HG02759 (cell line): ENCODE measurements at regions not wholly inside any gene's neighbourhood (a gene's known extent, or its start where the extent isn't known, plus 50 kb on each side); places are given as distances from the start of the nearest gene placed in this dataset.
A peak's percentile ranks its signal among the peaks of the same experiment; 100 is the strongest.

Experiments
- ATAC-seq: cut with Tn5 transposase; IDR thresholded peaks from one replicate; pipeline ENCODE4 v1.9.1; 2021; ENCODE audit warnings: mild to moderate bottlenecking, moderate library complexity; ENCODE audit not compliant: unreplicated experiment

DNA sequence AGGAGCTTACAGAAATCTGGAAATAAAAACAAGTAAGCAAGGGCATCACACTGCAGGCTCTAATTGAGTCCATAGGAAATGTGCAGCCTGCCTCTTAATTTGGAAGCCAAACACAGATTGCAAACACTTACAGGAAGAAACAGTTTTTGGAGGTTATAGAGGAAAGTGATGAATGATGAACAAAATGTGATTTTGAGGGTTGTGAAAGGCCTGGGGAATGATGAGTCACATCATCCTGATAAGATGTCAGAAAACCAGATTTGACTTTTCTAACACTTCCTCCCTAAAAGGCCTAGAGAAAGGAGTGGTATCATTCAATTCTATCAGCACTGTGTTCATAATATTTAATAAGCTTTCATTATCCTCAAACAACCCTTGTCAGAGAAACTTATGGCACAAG is 96.6 kb upstream of the POU2AF2 start:
- ATAC-seq = no peak

DNA sequence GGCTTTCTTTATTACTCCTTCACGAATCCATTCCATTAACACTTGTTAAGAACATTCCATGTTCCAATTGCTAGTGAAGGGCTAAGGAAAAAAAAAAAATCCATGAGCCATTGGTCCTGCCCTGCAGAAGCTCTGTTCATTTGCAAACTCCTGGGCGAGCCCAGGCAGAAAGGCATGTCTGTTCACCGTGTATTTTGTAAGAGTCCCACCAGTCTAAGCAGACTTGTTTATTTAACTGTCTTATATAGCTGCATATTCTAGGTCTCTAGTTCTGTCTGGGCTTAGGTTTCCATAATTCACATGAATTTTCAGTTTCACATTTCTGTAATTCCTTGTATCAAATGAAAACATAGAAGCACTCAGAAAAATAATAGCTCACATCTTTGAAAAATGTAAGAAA is 97.4 kb upstream of the POU2AF2 start:
- no peak for ATAC-seq

DNA sequence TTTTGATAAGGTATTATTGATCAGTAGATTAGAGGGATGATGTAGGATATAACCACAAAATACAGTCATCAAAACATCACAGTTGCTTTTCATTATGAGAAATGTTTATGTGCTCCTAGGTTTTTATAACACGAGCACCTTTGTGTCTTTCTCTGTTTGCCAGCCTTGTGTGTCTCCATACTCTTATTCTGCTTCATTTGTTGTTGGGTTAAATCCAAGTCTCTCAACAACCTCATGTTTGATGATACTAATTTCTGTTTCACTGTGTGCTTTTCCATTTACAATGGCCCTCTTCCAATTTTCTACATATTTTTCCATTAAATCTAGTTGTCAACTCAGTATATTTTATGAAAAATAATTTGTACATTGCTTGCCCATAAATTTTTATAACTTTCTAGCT is 107.7 kb upstream of the POU2AF2 start:
- no peak for ATAC-seq

DNA sequence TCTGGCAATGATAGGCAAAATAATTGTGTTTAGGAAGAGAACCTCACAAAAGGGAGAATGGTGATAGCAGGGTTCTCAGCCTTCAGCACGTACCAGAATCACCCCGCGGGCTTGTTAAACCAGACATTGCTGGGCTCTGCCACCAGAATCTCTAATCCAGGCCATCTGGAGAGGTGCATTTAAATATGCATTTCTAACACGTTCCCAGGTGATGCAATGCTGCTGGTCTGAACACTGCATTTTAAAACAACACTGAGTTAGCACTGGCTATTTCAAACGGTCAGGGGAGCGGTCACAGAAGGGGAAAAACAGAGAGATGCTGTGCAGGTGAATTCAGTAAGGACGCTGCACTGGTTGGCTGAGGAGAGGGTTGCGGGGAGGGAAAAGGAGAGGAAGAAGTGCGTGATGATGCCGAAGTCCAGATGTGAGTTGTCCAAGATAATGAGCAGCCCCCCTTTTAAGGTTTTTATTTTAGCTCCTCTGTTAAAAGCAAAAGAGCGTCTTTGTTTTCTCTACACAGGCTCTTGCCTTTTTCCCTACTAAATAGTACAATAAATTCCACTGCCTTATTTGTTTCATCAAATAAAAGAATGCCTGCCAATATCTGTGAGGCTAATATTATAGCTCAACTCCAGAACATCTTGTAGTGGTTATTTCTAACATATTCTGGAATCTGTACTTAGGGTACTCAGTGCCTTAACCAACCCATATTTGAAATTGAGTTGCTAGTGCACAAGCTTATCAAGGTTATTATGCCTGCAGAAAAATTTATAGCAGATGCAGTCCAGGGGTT is 109.6 kb upstream of the POU2AF2 start:
- ATAC-seq = no peak

DNA sequence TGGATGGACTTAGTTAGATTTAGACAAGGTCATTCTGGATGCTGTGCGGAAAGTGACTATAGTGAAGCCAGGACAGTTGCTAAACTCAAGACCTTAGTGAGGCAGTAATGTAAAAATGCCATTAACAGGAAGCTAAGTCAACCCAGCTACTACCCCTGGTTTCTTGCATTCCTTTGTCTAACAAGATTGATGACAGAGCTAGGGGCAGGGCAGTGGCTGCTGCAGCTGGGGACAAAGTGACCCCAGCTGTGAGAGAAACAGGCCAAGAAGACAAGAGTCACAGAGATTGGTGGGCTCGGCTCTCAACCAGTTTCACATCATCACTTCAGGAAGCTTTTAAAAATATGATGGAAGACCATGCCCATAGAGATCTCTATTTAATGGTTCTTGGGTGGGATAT is 110.4 kb upstream of the POU2AF2 start:
- no peak for ATAC-seq

DNA sequence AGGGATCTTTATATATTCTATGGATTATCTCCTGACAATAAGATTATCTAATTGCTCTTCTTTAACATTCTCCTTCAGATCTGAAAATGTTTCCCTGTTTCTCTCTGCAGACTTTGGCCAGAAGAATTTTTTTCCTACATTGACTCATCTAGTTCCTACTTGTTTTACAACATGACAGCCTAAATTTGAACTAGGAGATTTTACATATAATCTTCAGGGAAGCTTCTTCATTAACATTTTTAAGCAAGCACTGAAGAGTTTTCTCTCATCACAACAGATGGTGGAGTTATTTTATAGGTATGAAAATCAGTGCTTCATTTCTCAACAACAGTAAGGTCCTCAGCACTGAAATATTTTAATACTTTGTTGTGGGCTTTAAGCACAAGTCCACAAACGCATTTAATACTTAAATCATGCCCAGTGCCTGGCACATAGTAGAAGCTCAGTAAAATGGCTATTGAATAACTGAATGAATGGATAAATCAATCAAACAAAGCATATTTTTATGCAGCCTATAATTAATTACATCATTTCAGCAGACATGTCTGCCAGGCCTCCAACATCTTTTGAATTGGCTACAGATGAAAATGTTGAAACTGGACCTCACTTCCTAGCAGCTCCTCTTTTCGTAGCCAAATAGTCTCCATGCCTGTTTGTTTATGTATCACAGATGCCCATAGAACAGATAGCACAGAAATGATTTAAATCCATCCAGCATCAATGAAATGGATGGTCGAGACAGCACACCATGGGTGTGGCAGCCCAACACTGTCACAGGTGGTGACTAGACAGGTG is 117.3 kb upstream of the POU2AF2 start:
- no peak for ATAC-seq

DNA sequence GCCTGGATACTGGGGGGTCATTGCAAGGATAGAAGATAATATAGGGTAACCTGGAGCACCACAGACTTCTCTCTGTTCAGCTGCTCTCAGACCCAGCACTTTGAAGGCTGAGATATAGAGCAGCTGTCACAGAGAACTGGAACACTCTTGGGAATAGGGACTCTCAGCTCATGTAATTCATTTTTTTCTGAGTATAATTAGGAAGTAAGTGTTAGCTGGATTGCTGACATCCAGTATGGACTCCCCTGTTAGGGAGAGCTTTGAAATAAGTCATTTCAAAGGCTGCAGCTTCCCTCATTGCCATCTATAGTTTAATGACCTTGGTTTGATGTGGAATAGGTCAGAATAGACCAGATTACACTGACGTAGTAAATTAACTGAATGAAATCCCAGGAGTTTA is 120.8 kb upstream of the POU2AF2 start:
- ATAC-seq = no peak

DNA sequence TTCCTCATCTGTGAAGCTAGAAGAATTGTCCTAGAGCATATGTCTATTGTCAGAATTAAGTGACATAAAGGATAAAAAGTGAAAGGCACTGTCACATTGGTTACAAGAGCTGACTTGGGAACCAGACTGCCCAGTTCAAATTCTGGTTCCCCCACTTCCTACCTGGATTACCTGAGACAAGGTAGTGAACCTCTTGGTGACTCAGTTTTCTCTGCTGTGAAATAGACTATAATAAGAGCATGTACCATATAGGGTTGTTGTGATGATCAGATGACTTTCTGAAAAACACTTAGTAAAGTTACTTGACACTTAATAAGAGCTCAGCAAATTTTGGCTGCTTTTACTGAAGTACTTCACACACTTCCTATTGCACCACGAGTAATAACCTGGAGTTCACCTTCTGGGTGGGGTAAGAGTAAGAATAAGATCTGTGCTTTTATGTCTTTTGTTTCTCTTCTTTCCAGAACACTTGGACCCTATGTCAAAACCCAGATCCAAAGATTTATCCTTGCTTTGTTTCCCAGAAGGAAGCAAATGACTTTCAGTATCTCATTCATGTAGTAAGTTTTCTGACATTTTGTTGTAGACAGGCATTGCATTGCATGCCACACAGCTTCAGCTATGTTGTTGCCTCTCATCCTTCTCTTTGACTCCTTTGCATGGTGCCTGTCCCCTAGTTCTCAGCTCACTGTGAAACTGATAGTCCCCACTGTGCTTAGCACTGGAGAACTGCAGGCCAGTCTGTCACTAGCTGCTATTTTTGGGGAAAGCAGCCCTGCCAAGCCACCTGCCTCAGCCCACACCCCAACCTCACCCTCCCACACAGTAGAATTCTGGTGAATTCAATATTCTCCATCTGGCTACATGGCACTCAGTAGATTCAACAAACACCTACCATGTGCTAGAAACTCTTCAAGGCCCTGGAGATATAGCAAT is 121.8 kb upstream of the POU2AF2 start:
- peak; percentile 84 for ATAC-seq

DNA sequence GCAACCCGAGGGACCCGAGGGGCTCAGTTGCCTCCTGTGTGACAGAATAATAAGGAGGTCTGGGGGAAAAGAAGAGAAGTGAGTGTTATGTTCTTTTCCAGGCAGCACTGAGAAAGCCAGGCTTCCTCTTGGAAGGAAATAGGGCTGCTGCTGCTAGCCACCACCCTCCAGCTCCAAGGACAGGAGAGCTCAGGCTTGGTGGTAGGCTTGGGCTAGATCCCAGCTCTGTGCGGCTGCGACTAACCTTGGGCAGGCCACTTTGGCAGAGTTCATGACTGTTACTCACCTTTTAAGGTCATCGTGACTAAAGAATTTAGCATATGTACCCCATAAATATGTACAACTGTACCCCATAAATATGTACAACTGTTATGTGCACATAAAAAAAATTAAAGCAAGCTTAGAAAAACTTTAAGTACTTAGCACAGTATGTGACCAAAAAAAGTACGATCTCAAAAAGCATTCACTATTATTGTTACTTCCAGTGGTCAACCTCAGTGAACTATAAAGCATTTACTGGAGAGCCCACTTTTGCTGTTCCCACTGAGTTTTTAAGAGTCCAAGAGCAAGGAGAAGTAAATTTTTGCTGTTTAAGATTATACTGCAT is 124.7 kb upstream of the POU2AF2 start:
- no peak for ATAC-seq

DNA sequence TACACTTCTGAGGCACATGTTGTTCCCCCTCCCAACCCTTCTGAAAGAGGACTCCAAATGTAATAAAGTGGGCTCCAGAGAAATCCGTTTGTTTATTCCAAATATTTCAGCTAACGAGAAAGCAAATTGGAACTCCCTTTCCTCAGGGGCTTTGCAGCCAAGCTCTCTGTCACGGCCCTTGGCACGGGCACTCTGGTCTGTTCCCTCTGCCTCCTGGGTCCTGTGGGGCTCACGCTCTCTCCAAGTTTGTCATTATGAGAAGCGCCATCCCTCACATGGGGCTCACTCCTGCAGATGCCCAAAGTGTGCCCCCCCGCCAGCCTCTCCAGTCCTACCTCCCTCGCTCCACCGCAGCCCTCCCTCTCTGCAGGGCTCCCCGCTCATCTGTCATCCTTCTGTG is 125.4 kb upstream of the POU2AF2 start:
- no peak for ATAC-seq

DNA sequence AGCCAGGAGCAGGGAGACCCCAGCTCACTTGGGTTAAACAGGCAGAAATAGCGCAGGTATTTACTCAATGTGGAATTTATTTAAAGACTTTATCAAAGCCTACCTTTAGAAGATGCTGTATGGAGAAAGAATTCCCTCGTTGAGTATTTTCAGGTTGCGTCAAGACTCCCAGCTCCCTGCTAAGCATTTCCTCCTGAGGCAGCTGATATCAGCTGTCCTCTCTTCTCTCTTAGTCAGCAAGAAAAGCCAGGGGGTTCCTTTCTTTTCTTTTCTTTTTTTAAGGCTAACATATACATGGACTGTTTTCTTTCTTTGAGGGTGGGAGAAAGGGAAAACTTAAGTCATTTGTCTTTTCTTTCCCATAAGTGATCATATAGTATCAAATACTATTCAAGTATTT is 125.8 kb upstream of the POU2AF2 start:
- no peak for ATAC-seq

DNA sequence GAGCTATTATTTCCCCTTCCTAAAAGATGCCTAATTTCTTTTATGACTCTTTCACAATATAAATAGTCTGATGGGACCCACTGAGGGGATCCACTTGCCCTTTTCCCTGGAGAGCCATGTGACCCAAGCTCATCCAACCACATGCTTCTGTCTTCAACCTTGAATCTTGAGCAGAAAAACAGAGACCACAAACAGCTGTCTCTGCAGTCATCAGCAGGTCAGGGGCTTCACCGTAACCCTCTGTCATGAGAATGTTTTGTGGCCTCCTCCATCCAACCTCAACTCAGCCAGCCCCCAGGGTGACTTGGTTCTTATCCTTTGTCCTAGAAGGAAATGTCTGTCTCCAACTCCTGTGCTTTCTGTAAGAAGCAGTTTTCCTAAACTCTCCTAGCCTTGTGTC is 129.6 kb upstream of the POU2AF2 start:
- ATAC-seq = peak; percentile 75

DNA sequence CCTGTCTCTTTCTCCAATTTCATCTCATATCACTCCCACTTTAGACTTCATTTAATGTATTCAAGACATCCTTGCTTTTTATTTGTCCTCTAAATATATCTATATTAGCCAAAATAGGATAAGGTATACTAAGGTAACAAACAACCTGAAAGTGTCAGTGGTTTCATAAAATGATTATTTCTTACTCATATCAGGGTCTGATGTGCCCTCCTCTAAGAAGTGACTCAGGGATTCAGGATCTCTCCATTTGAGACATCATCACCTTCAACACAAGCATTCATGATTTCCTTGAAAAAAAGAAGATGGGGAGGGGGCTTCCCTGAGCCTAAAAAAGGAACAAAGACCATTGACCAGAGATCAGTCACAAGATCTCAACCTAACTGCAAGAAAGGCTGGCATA is 131.4 kb upstream of the POU2AF2 start:
- no peak for ATAC-seq

DNA sequence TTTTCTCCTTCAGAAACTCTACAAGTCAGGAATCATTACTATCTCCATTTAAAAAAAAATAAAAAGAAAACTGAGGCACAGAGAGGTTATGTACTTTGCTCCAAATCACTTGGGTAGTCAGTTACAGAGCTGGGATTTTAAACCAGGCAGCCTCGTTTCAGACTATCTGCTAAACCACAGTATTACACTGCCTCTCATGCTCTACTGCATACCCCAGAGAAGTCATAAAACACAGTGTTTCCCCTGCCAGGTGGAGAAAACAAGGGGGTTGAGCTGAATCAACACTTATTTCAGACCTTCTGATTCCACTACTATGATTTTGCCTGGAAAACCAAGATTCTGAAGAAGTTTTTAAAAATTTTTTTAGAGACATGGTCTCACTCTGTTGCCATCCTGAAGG is 132.9 kb upstream of the POU2AF2 start:
- no peak for ATAC-seq

DNA sequence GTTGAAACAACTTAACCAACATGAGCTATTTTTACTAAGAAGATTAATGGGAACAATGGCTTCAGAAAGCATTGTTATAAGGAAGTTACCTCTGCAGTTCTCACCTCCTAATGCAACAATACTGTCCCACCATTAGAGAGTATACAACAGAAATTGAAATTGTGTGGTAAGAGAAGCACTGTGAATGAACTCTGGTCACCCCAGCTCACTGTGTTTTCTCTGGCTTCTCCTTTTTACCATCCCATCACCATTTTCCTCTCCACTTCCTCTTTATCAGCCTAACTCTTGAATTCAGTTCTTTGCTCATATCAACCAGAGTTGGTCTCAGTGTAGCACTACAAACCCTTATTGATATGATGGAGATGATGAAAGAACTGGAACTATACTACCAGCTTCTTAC is 138.0 kb upstream of the POU2AF2 start:
- ATAC-seq = no peak

DNA sequence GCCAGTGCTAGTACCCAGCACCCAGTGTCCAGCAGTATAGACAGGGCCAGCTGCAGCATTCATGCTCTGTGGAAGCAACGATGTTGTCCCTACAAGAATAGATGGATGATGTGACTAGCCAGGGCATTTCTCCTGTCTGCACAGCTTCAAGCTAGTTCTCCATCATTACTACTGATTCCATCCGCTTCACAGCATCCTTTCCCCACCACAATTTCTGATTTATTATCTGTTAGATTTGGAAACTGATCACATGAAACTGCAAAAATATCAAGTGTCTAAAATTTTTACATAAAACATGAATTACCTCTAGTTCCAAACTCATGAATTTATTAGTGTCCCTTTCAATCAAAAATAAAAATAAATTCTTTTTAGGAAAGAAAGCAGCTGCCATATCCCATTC is 138.9 kb upstream of the POU2AF2 start:
- no peak for ATAC-seq

DNA sequence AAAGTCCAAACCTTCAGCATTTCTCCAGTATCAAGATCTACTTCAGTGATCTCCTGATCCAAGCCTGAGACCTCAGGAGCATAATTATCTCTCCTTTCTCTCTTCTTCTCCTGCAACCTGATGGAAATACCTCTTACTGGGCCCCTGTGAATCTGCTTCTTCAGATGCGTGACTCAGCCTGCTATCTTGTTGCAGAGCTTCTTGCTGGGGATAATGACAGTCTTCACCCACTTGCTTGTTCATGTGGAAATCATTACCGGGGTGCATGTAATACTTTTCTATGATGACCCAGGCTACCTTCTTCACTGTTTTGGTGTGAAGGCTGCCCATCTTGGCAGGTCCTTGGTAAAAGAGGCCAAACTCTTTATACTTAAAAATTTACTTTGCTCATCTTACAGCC is 140.0 kb upstream of the POU2AF2 start:
- ATAC-seq = no peak

DNA sequence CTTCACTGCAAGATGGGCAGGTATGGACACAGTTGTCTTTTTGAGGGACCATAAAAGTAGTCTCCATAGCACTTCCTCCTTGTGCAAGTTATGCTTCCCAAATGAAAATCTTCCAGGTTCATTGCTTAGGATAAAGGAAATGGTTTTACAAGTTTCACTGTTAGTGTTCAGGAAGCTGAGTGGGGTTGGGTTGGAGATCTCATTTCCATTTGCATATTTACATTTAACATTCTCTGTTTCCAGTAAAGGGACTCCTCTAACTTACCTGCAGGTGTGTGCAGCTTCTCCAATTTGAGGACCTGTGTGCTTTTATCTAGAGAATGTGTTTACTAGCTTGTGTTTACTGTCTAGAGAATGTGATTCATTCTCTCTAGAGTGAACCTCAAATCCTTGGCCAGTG is 141.3 kb upstream of the POU2AF2 start:
- no peak for ATAC-seq

DNA sequence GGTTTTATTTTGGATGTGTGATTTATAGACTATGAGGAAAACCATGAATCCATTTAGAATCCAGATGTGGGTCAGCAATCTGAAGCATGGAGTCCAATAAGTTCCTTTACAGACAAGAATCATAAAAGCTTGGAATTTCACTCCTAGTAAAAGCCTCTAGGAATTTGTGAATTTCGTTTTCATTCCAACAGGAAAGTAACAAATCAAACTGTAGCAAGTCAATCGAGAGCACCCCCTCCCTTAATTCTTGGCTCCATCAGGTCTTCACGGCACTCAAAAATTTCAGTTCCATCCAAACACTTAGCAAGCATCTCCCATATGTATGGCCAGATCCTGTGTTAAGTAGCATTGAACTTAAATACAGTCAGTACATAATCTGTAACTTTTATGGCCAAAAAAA is 143.6 kb upstream of the POU2AF2 start:
- ATAC-seq = no peak

DNA sequence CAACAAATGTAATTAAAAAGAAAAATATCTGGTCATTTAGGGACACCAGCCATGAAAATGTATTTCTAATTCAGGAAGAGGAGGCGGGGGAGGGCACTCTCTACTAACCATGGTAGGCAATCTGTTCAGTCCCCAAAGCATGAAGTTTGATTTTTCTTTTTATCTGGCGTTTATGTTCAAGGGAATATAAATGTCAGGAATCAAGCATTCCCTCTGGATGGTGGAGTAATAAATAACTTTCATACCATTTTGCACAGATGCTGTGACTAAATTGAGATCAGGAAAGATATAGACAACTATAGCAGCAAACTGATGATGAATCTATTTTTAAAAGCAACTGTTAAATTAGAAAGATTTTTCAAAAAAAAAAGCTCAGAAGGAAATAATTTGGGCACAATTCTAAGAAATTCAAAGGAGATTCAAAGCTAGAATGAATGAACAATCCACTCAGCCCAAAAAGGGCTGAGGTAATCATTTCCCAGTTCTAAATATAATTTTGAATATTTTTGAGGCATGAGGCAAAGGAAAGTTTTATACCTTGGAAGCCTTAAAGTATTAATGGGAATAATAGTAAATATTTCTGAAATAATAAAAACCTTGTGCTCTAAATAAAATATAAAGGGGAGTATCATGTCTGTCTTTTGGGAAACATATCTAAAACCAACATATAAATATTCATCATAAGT is 146.4 kb upstream of the POU2AF2 start:
- no peak for ATAC-seq
